ENCODE measurements at regions not wholly inside any gene's neighbourhood (a gene's known extent, or its start where the extent isn't known, plus 50 kb on each side); places are given as distances from the start of the nearest gene placed in this dataset.

GRCh38 chr14:105859717-105860614 is 333.6 kb downstream of the TMEM121 start:
- TF ChIP-seq CTCF (IDR thresholded peaks at IDR 0.05): no peak
- H3K27ac ChIP-seq (ENCODE audit: low read depth in 1 of 2, low read length in 2 of 2): peak overlapping the region in 1 of 2 donors; percentile 5
- no peaks in the 10 kb centered on the region for H3K36me3 ChIP-seq (ENCODE audit: insufficient read depth, low read length)
- intact Hi-C loops (cut with DNase I, micrococcal nuclease): no loop called here
- Mint-ChIP-seq H3K27me3 (peaks cover 12% of the 10 kb centered on the region), H3K9me3 (no peaks in the 10 kb centered on the region), H3K4me3 (no peak overlapping the region), H3K36me3 (ENCODE audit: low read depth) (no peaks in the 10 kb centered on the region), H3K4me1 (ENCODE audit: low read depth) (peaks cover 27% of the 10 kb centered on the region), H3K27ac (no peak overlapping the region)
- DNase-seq (peak in 9 of 14 experiments; percentile 15 to 66 (median 34)), ATAC-seq (ENCODE audit: poor library complexity) (peak; percentile 50)
- POLR2A ChIA-PET: no interaction called here
- CTCF ChIA-PET: no interaction called here
- H3K4me1 ChIP-seq (ENCODE audit: insufficient read depth, low read length): peaks cover 70% of the 10 kb centered on the region
- peak overlapping the region; percentile 7 for H3K4me3 ChIP-seq (ENCODE audit: low read length)
- peaks cover 8 to 12% of the 10 kb centered on the region in 2 experiments for H3K27me3 ChIP-seq (ENCODE audit: control insufficient read depth in 1 of 2, insufficient read depth in 2 of 2, low read length in 2 of 2)
- H3K9me3 ChIP-seq (ENCODE audit: control insufficient read depth in 1 of 2, insufficient read depth in 1 of 2, low read length in 2 of 2): peaks cover 0 to 32% of the 10 kb centered on the region in 2 experiments

GRCh38 chr14:105860615-105861580 is 334.5 kb downstream of the TMEM121 start:
- ChIA-PET POLR2A (no interaction called here), CTCF (no interaction called here)
- Histone ChIP-seq H3K27ac (ENCODE audit: low read depth in 1 of 2, low read length in 2 of 2) (peak overlapping the region in 1 of 2 donors; percentile 5), H3K4me1 (ENCODE audit: insufficient read depth, low read length) (peaks cover 61% of the 10 kb centered on the region), H3K36me3 (ENCODE audit: insufficient read depth, low read length) (no peaks in the 10 kb centered on the region), H3K4me3 (ENCODE audit: low read length) (peak overlapping the region; percentile 7), H3K9me3 (ENCODE audit: control insufficient read depth in 1 of 2, insufficient read depth in 1 of 2, low read length in 2 of 2) (peaks cover 0 to 34% of the 10 kb centered on the region in 2 experiments), H3K27me3 (ENCODE audit: control insufficient read depth in 1 of 2, insufficient read depth in 2 of 2, low read length in 2 of 2) (peaks cover 8 to 12% of the 10 kb centered on the region in 2 experiments)
- DNase-seq (peak in 1 of 14 experiments; percentile 33), ATAC-seq (ENCODE audit: poor library complexity) (no peak)
- peaks cover 12% of the 10 kb centered on the region for H3K27me3 Mint-ChIP-seq
- intact Hi-C loops (cut with DNase I, micrococcal nuclease): no loop called here
- peak overlapping the region; percentile 25 for H3K27ac Mint-ChIP-seq
- no peak for TF ChIP-seq CTCF (IDR thresholded peaks at IDR 0.05)
- peaks cover 27% of the 10 kb centered on the region for H3K4me1 Mint-ChIP-seq (ENCODE audit: low read depth)
- H3K4me3 Mint-ChIP-seq: no peak overlapping the region
- no peaks in the 10 kb centered on the region for H3K9me3 Mint-ChIP-seq
- no peaks in the 10 kb centered on the region for H3K36me3 Mint-ChIP-seq (ENCODE audit: low read depth)

- Histone ChIP-seq H3K27ac (ENCODE audit: low read depth in 1 of 2, low read length in 2 of 2) (no peak overlapping the region), H3K27me3 (ENCODE audit: control insufficient read depth in 1 of 2, insufficient read depth in 2 of 2, low read length in 2 of 2) (peaks cover 8 to 12% of the 10 kb centered on the region in 2 experiments), H3K4me3 (ENCODE audit: low read length) (no peak overlapping the region), H3K36me3 (ENCODE audit: insufficient read depth, low read length) (no peaks in the 10 kb centered on the region), H3K9me3 (ENCODE audit: control insufficient read depth in 1 of 2, insufficient read depth in 1 of 2, low read length in 2 of 2) (peaks cover 0 to 45% of the 10 kb centered on the region in 2 experiments), H3K4me1 (ENCODE audit: insufficient read depth, low read length) (peaks cover 50% of the 10 kb centered on the region)
- CTCF ChIA-PET: no interaction called here
- H3K27me3 Mint-ChIP-seq: peaks cover 12% of the 10 kb centered on the region
- ATAC-seq (ENCODE audit: poor library complexity) (no peak), DNase-seq (peak in 3 of 14 experiments; percentile 26 to 55 (median 31))
- no peak overlapping the region for H3K4me3 Mint-ChIP-seq
- POLR2A ChIA-PET: no interaction called here
- no peaks in the 10 kb centered on the region for H3K36me3 Mint-ChIP-seq (ENCODE audit: low read depth)
- no peaks in the 10 kb centered on the region for H3K9me3 Mint-ChIP-seq
- peak overlapping the region; percentile 25 for H3K27ac Mint-ChIP-seq
- intact Hi-C loops (cut with DNase I, micrococcal nuclease): no loop called here
- H3K4me1 Mint-ChIP-seq (ENCODE audit: low read depth): peaks cover 27% of the 10 kb centered on the region
- no peak for TF ChIP-seq CTCF (IDR thresholded peaks at IDR 0.05)
Observed at GRCh38 chr14:105861985-105862465, 335.6 kb downstream of the TMEM121 start.

Data from CD4-positive, alpha-beta T cell (primary cell).